H1 (cell line): ENCODE measurements at regions not wholly inside any gene's neighbourhood (a gene's known extent, or its start where the extent isn't known, plus 50 kb on each side); places are given as distances from the start of the nearest gene placed in this dataset.

Experiments
- CTCF ChIA-PET: fragments of 300-600 bp; sonication (Branson Sonifier 250); formaldehyde crosslinking; loops from one replicate; lab custom pipeline; 2021; ENCODE audit not compliant: partially characterized antibody; lab: Charles Lee
- POLR2A ChIA-PET: fragments of 300-600 bp; sonication (Branson Sonifier 250); formaldehyde crosslinking; loops from one replicate; lab custom pipeline; 2021; ENCODE audit warnings: inconsistent platforms; ENCODE audit not compliant: partially characterized antibody; lab: Charles Lee
- DNase-seq, 2 experiments: peaks; one replicate each; pipeline versions ENCODE4 v3.0.0 to v3.0.0-alpha.2; 2010 to 2022; ENCODE audit warnings: low spot score in 2 of 2, low read depth in 1 of 2, mixed read lengths in 1 of 2
- FAIRE-seq: peaks from 2 replicates; lab custom pipeline; 2011; peaks lifted over from hg19 to GRCh38; lab: Jason Lieb, UNC
- H2AFZ ChIP-seq: 2 replicates; pipeline ENCODE4 v1.8.1; 2012; ENCODE audit warnings: low read length, inconsistent platforms
- H2AK5ac ChIP-seq: 2 replicates; pipeline ENCODE4 v1.6.1; 2013; ENCODE audit warnings: low read depth, low read length
- H2BK120ac ChIP-seq: replicated peaks from 2 replicates; pipeline ENCODE3; 2013; ENCODE audit warnings: low read depth, low read length, inconsistent platforms
- H2BK12ac ChIP-seq: 2 replicates; pipeline ENCODE4 v1.6.1; 2013; ENCODE audit warnings: low read depth, low read length
- H2BK15ac ChIP-seq: 2 replicates; pipeline ENCODE4 v1.6.1; 2013; ENCODE audit warnings: low read length
- H2BK20ac ChIP-seq: 2 replicates; pipeline ENCODE4 v1.6.1; 2013; ENCODE audit warnings: low read length
- H2BK5ac ChIP-seq: 2 replicates; pipeline ENCODE4 v1.6.1; 2013; ENCODE audit warnings: low read depth, low read length
- H3K14ac ChIP-seq: 2 replicates; pipeline ENCODE4 v1.6.1; 2013; ENCODE audit warnings: inconsistent platforms; ENCODE audit not compliant: insufficient read length
- H3K18ac ChIP-seq: 2 replicates; pipeline ENCODE4 v1.6.1; 2013; ENCODE audit warnings: low read length; ENCODE audit errors: extremely low read depth
- H3K23ac ChIP-seq: 2 replicates; pipeline ENCODE4 v1.6.1; 2013; ENCODE audit warnings: inconsistent platforms; ENCODE audit not compliant: insufficient read length
- H3K23me2 ChIP-seq: 2 replicates; pipeline ENCODE4 v1.6.1; 2013; ENCODE audit warnings: low read depth, low read length
- H3K27ac ChIP-seq: 2 replicates; pipeline ENCODE4 v1.6.1; 2011; ENCODE audit warnings: low read depth, low read length, inconsistent platforms
- H3K27me3 ChIP-seq, 4 experiments: replicated peaks in 1 of 4; 1 replicate in 1 of 4; 2 replicates in 3 of 4; pipeline versions ENCODE4 v1.6.1 to v1.8.1; 2011 to 2013; ENCODE audit warnings: low read length in 3 of 4, mild to moderate bottlenecking in 3 of 4, inconsistent platforms in 2 of 4, mixed read lengths in 2 of 4, moderate library complexity in 1 of 4; ENCODE audit not compliant: control insufficient read depth in 3 of 4, insufficient read depth in 3 of 4; ENCODE audit errors: extremely low read depth in 1 of 4
- H3K36me3 ChIP-seq, 4 experiments: 2 replicates each; pipeline versions ENCODE4 v1.6.1 to v1.8.1; 2011 to 2013; ENCODE audit warnings: mild to moderate bottlenecking in 4 of 4, low read length in 3 of 4, moderate library complexity in 2 of 4, control low read depth in 1 of 4, inconsistent platforms in 1 of 4; ENCODE audit not compliant: insufficient read depth in 4 of 4, control insufficient read depth in 2 of 4
- H3K4ac ChIP-seq: replicated peaks from 2 replicates; pipeline ENCODE3; 2013; ENCODE audit warnings: low read length, low read depth, mixed read lengths, inconsistent platforms; ENCODE audit not compliant: insufficient read length
- H3K4me1 ChIP-seq, 4 experiments: replicated peaks in 1 of 4; 1 replicate in 1 of 4; 2 replicates in 3 of 4; pipeline versions ENCODE4 v1.6.1 to v1.8.1; 2011 to 2013; ENCODE audit warnings: low read length in 3 of 4, inconsistent platforms in 2 of 4, mixed read lengths in 1 of 4; ENCODE audit not compliant: insufficient read depth in 4 of 4, control insufficient read depth in 3 of 4
- H3K4me2 ChIP-seq, 2 experiments: 2 replicates each; pipeline versions ENCODE4 v1.6.1 to v1.8.1; 2011 to 2013; ENCODE audit warnings: low read depth in 2 of 2, low read length in 2 of 2, control low read depth in 1 of 2, inconsistent platforms in 1 of 2, mild to moderate bottlenecking in 1 of 2; ENCODE audit not compliant: insufficient read depth in 1 of 2
- H3K4me3 ChIP-seq, 4 experiments: fragments of 200-600, 300-600 bp in 1 of 4; sonication (generic), shearing (Covaris generic), sonication (Bioruptor Twin) in 1 of 4; 2 replicates each; pipeline versions ENCODE4 v1.5.1 to v1.8.1; 2011 to 2016; ENCODE audit warnings: low read length in 4 of 4, low read depth in 3 of 4, control low read depth in 2 of 4, inconsistent platforms in 2 of 4, mild to moderate bottlenecking in 2 of 4, mixed read lengths in 1 of 4, moderate library complexity in 1 of 4; ENCODE audit not compliant: insufficient read depth in 2 of 4; ENCODE audit errors: extremely low read depth in 1 of 4
- H3K56ac ChIP-seq: replicated peaks from 2 replicates; pipeline ENCODE3; 2013; ENCODE audit warnings: low read depth, mild to moderate bottlenecking, mixed read lengths, low read length, inconsistent platforms; ENCODE audit not compliant: insufficient read length
- H3K79me1 ChIP-seq: 2 replicates; pipeline ENCODE4 v1.6.1; 2013; ENCODE audit warnings: low read depth, low read length, control low read depth
- H3K79me2 ChIP-seq, 2 experiments: 2 replicates each; pipeline versions ENCODE4 v1.6.1 to v1.8.1; 2012 to 2013; ENCODE audit warnings: low read length in 2 of 2, mild to moderate bottlenecking in 2 of 2, inconsistent platforms in 1 of 2; ENCODE audit not compliant: insufficient read depth in 2 of 2, control insufficient read depth in 1 of 2
- H3K9ac ChIP-seq, 4 experiments: replicated peaks in 1 of 4; 1 replicate in 1 of 4; 2 replicates in 3 of 4; pipeline versions ENCODE4 v1.6.1 to v1.8.1; 2011 to 2013; ENCODE audit warnings: low read depth in 3 of 4, low read length in 3 of 4, control low read depth in 2 of 4, mild to moderate bottlenecking in 2 of 4, moderate library complexity in 2 of 4, inconsistent platforms in 1 of 4; ENCODE audit errors: extremely low read depth in 1 of 4
- H3K9me3 ChIP-seq, 2 experiments: 2 replicates each; pipeline versions ENCODE4 v1.6.1 to v1.8.1; 2012 to 2013; ENCODE audit warnings: mild to moderate bottlenecking in 2 of 2, moderate library complexity in 2 of 2, control low read depth in 1 of 2, inconsistent platforms in 1 of 2, low read depth in 1 of 2, low read length in 1 of 2, mixed read lengths in 1 of 2; ENCODE audit not compliant: insufficient read depth in 2 of 2
- H4K20me1 ChIP-seq, 2 experiments: replicated peaks in 1 of 2; 2 replicates each; pipeline versions ENCODE3 to v1.8.1; 2011 to 2013; ENCODE audit warnings: inconsistent platforms in 2 of 2, low read length in 2 of 2, mild to moderate bottlenecking in 1 of 2; ENCODE audit not compliant: insufficient read depth in 2 of 2, control insufficient read depth in 1 of 2
- H4K5ac ChIP-seq: 2 replicates; pipeline ENCODE4 v1.6.1; 2013; ENCODE audit warnings: low read length, low read depth, mixed read lengths, inconsistent platforms; ENCODE audit not compliant: insufficient read length
- H4K8ac ChIP-seq: 2 replicates; pipeline ENCODE4 v1.8.0; 2013; ENCODE audit warnings: mild to moderate bottlenecking, moderate library complexity, low read length, inconsistent platforms; ENCODE audit not compliant: insufficient read depth; ENCODE audit errors: extremely low read depth
- H4K91ac ChIP-seq: replicated peaks from 2 replicates; pipeline ENCODE3; 2013; ENCODE audit warnings: low read length, mixed read lengths, inconsistent platforms; ENCODE audit not compliant: insufficient read length
- ASH2L ChIP-seq: fragments of 200-600, 300-600 bp; sonication (generic); IDR thresholded peaks from one replicate; pipeline ENCODE4 v1.7.1; 2017; ENCODE audit warnings: low read length
- CEBPB ChIP-seq: IDR thresholded peaks from 2 replicates; pipeline ENCODE4 v1.6.1; 2012; ENCODE audit warnings: low read depth, low read length
- CHD1 ChIP-seq: IDR thresholded peaks from 2 replicates; pipeline ENCODE4 v1.6.1; 2012; ENCODE audit warnings: low read depth, low read length, improper control_type of control experiment
- CTBP2 ChIP-seq: IDR thresholded peaks from 2 replicates; pipeline ENCODE4 v1.7.0; 2011; ENCODE audit warnings: borderline replicate concordance, mild to moderate bottlenecking, moderate library complexity, mixed read lengths, low read length; ENCODE audit not compliant: insufficient read depth, insufficient read length
- KDM1A ChIP-seq: fragments of 200-600, 300-600 bp; sonication (generic); IDR thresholded peaks from 2 replicates; pipeline ENCODE4 v1.7.1; 2016; ENCODE audit warnings: mild to moderate bottlenecking, low read length, borderline replicate concordance
- SAP30 ChIP-seq: fragments of 300-600 bp; sonication (generic); IDR thresholded peaks from 2 replicates; pipeline ENCODE4 v1.7.1; 2012; ENCODE audit warnings: low read length, moderate library complexity, mild to moderate bottlenecking, inconsistent platforms; ENCODE audit not compliant: insufficient read depth, insufficient replicate concordance
- SIX5 ChIP-seq: IDR thresholded peaks from 2 replicates; pipeline ENCODE4 v1.6.1; 2011; ENCODE audit warnings: mild to moderate bottlenecking, low read depth, low read length
- SUZ12 ChIP-seq: fragments of 200-600 bp; sonication (generic); IDR thresholded peaks from 2 replicates; pipeline ENCODE4 v1.6.1; 2012; ENCODE audit warnings: mild to moderate bottlenecking, inconsistent platforms, low read length, moderate library complexity, mixed read lengths
- TBP ChIP-seq: IDR thresholded peaks from 2 replicates; pipeline ENCODE4 v1.6.1; 2011; ENCODE audit warnings: low read depth, low read length, improper control_type of control experiment
- USF2 ChIP-seq: IDR thresholded peaks from 2 replicates; pipeline ENCODE4 v1.6.1; 2011; ENCODE audit warnings: low read length, improper control_type of control experiment
- WGBS, 2 experiments: shearing (Covaris generic) in 1 of 2; methylation state at CpG; one replicate each; pipeline versions ENCODE4 v1.1.6 to v1.1.7; 2013 to 2015; ENCODE audit warnings: low lambda C conversion rate in 2 of 2, mixed read lengths in 2 of 2, inconsistent platforms in 1 of 2, low coverage in 1 of 2, missing lambda C conversion rate in 1 of 2; ENCODE audit not compliant: insufficient replicate concordance in 2 of 2, insufficient coverage in 1 of 2, insufficient read length in 1 of 2; ENCODE audit errors: extremely low coverage in 1 of 2, missing lambda C conversion rate in 1 of 2; 5-methylcytosine and 5-hydroxymethylcytosine counted together

GRCh38 chr2:138430181-138430580 lies 71.4 kb upstream of the SPOPL start:
- Histone ChIP-seq H2BK5ac (no peak overlapping the region), H4K20me1 (no peaks in the 10 kb centered on the region), H3K4me3 (no peak overlapping the region), H3K9ac (no peak overlapping the region), H3K4me1 (no peaks in the 10 kb centered on the region), H3K9me3 (peaks cover 4 to 8% of the 10 kb centered on the region in 2 experiments; a peak in 2 of 4 replicates), H3K27ac (no peak overlapping the region), H3K23me2 (no peaks in the 10 kb centered on the region), H3K14ac (no peak overlapping the region), H2BK15ac (no peak overlapping the region), H3K4ac (no peak overlapping the region), H2BK20ac (no peak overlapping the region), H3K18ac (no peak overlapping the region), H2BK12ac (no peak overlapping the region), H3K23ac (no peak overlapping the region), H4K5ac (no peak overlapping the region), H3K27me3 (no peaks in the 10 kb centered on the region), H4K8ac (no peak overlapping the region), H4K91ac (no peak overlapping the region), H2AK5ac (no peak overlapping the region), H3K36me3 (no peaks in the 10 kb centered on the region; a peak in 1 of 8 replicates), H3K56ac (no peak overlapping the region), H3K79me1 (no peaks in the 10 kb centered on the region), H3K79me2 (no peaks in the 10 kb centered on the region), H2AFZ (no peak overlapping the region), H2BK120ac (no peak overlapping the region), H3K4me2 (no peak overlapping the region)
- no peak for DNase-seq
- WGBS, 2 experiments = 88% methylated on average over 3 of the region's 3 CpGs; no CpG with 5 or more reads in 1 of the 2 experiments
- ChIA-PET CTCF (no interaction called here), POLR2A (no interaction called here)
- no peak for TF ChIP-seq TBP
- no peak for TF ChIP-seq USF2
- TF ChIP-seq SUZ12 = no peak
- TF ChIP-seq CHD1 = no peak
- no peak for TF ChIP-seq CTBP2
- TF ChIP-seq CEBPB = no peak
- no peak for TF ChIP-seq SIX5
- no peak for TF ChIP-seq SAP30
- no peak for TF ChIP-seq KDM1A
- no peak for TF ChIP-seq ASH2L
- no peak for FAIRE-seq
